ENCODE measurements at regions not wholly inside any gene's neighbourhood (a gene's known extent, or its start where the extent isn't known, plus 50 kb on each side); places are given as distances from the start of the nearest gene placed in this dataset.
"Not testable (repeated sequence)": the region's sequence is repeated elsewhere in the genome, so short reads cannot be mapped to it uniquely, and the experiment has no call there.

DNA sequence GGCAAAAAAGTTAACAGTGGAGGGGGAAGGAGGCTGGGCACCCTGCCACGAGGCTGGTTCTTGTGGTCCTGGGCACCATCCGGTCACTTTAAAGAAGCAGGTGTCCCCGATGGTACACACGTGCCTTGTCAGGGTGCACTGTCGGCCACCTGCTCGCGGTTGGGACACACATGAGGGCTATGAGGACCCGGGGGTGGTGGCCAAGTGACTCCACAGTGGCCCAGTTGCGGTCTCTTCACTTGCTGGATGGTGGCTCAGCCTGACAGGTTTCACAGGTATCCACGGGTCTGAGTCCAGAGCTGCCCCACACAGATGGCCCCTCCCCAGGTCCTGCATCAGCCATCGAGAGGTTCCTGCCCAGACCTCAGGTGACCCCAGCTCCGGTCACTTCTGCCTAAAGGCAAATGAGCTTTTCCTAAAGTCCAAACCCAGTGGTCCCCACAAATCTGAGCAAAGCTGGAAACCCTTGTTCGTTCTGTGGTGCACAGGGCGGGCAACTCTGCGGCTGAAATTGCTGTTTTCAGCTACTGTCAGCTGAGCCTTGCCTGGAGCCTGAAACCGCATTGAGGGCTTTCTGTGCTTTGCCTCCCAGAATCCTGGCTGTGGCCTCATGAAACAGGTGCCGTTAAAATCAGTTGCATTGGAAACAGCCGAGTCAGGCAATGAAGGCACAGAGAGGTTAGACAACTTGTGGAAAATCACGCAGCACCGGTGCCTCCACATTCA, 144.0 kb downstream of the LAT start:
- not testable (repeated sequence) for DNase-seq

DNA sequence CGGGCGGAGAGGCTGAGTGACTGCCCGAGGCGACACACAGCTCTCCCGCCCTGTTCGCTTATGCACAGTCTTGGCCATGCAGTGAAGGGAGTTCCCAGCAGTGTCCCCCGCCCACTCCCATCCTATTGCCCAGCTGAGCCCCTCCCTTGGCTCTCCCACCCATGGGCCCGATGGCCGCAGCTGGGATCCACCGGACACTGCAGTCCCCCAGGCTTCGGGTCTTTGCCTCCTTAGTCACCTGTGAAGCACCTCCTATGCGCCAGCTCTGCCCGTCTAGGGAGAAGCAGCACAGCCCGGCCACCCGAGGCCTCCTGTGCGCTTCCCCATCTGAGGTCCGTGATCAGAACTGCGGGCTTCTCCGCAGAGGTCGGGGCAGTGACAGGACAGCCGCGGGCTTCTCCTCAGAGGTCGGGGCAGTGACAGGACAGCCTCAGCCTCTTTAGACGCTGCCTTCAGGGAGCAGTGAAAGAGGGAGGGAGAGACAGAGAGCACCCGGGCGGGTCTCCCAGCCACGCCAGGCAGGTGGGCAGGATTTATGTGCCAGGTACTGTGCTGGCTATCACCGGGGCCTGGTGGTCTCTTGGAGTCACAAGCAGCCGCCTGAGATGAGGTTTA, 143.1 kb downstream of the LAT start:
- not testable (repeated sequence) for DNase-seq

DNA sequence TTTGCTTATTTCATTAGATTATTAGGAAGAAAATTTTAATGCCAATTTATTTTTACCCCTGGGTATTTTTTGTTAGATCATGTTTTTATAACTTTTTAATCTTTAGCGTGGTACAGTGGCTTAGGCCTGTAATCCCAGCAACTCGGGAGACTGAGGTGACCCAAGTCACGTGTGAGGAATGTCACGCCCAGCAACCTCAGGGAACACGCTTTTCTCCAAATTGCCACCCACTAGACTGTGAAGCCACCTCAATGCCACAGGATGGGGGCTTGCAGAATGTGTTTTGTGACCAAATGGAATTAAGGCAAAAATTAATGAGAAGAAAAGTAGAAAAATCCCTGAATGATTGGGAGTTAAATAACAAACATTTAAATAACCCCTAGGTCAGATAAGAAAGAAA, 141.8 kb downstream of the LAT start:
- no peak for DNase-seq

DNA sequence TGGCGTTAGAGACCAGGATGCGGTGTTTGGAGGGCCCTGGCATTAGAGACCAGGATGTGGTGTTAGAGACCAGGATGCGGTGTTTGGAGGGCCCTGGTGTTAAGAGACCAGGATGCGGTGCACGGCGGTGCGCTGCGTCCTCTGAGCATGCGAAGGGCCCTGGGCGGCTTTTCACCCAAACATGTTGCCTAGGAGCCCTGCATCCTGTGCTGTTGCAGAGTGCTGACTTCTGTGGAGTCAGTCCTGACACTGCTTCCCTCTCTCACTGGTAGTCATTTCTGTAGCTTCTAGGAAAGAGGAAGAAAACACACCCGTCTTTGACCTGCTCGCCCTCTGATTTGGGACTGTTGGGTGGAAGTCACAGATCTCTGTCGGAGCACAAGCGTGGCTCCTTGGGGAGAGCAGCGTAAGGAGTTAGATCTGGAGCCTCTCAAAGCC, 141.2 kb downstream of the LAT start:
- no peak for DNase-seq

DNA sequence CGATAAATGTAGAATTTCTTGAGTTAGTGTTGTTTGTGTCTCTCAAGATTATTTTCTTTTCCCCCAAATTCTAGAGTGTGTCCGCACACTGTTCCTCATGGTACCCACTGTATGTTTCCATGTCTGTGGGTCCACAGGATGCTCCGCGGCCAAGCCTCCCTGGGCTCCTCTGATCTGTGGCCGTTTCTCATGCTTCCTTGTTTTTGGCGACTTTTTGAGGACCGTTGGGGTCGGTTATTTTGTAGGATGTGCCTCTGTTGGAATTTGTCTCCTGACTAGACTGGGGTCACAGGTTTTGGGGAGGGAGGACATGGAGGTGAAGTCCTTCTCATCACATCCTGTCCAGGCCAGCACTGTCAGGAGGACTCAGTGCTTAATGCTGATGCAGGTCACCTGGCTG, 140.0 kb downstream of the LAT start:
- DNase-seq, result no peak

DNA sequence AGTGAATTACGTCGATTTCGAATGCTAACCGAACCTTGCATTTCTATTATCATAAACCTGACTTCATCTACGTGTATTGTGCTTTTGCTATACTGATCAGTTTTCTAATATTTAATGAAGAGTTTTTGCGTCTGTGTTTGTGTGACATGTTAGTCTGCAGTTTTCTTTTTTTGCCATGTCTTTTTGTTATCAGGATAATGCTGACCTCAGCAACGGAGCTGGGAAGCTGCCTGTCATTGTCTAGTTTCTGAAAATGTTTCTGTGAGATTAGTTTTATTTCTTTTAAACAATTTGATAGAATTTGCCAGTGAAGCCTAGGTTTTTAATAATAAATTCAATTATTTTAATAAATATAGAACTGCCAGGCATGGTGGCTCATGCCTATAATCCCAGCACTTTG, 139.3 kb downstream of the LAT start:
- not testable (repeated sequence) for DNase-seq

DNA sequence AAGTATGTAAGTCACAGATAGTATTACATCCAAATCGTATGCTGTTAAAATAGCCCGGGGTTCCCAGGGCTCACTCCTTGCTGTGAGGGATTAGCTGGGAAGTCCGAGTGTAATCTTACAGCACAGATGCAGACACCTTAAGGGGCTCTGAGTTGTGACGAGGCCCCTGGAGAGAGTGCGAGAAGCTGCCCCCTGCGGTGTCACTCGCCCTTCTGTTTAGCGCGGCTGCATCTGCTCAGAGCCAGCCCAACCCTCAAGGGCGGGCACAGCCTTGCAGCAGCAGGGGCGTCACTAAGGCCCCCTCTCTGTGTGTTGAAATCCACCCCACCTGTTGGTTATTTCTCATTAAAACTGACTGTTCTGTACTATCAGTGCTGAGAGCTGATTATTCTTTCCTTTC, 135.8 kb downstream of the LAT start:
- not testable (repeated sequence) for DNase-seq

DNA sequence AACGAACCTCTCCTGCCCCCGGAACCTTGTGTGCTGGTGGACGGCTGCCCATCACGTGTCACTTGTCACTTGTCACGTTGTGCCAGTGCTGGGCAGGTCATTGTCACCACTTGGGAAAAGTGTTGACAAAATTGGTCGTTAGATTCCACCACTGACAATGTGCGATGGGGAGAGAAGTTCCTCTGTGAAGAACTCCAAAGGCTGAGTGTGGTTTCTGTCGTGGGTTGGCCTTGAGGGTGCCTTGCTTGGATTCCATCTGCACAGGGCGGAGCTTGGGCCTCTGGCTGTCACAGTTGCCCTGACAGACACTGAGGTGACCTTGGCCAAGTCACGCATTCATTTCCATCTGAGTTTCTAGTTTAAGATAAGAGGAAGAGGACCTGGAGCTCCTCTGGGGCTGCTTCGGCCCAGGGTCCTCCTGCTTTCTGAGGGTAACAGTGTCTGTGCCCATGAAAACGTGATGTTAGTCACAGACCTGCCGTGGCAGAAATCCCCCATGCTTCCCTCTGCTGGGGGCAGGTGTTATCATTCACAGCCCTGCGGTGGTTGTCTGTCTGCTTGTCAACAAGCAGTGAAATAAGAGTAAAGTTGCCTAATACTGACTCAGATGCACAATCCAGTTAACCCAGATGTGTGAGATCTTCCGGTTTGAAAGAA, 133.6 kb downstream of the LAT start:
- not testable (repeated sequence) for DNase-seq

DNA sequence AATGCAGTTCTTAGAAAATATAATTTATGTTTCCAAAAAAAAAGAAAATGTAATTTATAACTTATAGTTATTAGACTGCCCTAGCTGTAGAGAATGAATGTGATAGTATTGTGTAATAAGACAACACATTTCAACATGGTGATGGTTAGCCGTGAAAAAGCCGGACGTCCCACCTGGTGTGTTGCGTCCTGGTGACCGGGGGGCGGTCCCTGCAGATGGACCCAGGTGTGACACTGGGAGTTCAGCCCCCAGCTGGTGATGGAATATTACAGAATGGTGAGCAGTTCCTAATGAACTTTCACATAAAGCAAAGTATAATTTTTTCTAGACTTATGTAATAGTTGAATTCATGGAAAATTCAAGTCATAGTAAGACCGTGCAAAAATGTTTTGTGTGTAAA, 132.8 kb downstream of the LAT start:
- DNase-seq, result no peak

DNA sequence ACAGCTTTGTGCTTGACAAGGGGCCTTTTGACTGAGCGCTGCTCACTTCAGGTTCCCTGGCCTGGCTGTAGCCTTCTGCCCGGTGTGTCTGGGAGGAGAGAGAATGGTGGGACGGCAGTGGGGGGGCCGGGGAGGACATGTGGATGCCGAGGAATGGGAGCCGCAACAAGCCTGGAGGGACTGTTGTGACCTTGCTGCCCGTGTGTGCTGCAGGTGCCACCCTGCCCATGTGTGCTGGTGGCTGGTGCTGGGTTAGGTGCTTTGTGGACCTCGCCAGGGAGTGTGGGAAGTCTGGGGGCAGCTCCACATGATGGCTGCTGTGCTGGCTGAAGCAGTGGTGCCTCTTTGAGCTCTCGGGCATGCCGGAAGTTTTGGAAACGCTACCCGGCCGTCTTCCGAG, 132.1 kb downstream of the LAT start:
- DNase-seq, result no peak

DNA sequence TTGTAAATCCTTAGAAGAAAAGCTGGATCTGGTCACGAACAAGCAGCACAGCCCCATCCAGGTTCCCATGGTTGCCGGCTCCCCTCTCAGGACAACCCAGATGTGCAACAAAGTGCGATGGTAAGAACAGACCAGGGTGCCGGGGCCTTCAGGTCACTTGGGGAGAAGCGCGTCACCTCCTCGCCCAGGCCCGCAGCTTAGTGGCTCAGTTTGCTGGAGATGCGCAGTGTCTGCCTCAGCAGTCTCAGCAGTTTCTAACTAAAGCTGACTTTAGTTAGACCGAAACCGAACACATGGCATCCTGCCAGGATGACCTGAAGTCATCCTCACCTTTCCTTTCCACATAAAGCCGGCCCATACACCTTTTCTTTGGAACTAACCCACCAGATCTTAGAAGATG, 131.4 kb downstream of the LAT start:
- DNase-seq, result not testable (repeated sequence)

DNA sequence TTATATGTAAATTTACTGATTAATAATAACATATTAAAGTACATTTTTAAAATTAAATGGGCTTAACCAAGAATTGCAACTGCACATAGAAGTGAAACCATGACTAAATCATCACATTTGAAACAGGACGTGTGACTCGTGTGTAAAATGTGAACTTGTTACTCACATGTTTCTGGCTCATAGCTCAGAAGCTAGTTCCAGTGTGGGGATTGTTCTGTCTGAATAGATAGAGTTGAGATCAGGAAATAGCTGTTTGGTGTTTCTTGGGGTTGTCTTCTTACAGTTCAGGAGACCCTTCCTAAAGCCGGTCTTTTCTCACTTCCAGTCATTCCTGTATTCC, 130.9 kb downstream of the LAT start:
- DNase-seq, result not testable (repeated sequence)

DNA sequence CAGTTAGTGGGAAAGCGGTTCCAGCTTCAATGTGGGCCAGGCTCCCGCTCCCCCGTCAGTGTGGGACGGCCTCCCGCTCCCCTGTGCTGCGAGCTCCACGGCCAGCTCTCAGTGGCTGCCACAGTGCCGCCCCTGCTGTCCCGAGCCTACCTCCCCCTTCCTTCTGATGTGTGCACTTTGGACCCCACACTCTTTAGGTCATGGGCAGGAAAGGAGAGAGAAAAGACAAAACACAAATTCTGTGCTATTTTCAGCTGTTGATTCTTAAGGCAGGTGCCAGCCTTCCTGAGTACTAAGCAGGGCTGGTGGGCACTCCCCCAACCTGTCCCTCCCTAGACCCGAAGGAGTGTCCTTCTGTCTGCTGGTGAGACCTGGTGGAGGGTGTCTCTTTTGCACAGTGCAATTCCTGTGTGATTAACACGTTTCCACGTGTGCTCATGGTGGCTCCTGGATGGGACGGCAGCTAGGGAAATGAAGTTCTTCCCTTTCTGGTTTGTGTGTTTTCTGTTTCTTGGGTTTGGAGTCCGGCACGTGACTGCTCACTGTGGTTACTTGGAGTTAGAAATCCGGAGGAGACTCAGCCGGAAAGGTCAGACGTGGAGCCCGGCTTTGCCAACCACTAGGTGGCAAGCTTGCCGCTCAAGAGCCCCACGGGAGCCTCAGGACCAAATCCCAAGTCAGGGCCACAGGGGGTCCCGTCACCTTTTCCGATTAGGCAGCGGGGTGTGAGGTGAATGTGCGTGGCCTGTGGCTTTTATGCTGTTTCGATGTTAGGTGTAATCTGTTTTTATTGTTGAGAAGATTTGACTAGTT, 130.3 kb downstream of the LAT start:
- DNase-seq, result not testable (repeated sequence)

DNA sequence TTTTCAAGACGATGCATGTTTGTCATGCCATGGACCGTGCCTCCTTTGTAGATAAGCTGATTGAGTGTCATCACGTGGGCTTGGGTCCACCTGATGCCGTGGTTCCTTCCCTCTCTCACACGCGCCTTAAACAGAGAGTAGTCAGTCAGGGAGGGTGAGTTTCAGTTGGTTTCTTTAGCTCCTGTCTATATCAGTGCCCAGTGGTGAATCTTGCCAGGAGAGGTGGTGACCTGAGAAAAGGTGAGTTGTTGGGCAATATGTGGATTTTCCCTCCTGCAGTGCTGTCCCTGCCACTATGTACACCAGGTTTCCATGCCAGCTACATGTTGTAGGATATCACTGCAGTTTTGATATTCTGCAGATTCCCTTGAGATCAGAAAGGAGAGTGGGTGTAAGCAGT, 129.7 kb downstream of the LAT start:
- DNase-seq, result no peak

DNA sequence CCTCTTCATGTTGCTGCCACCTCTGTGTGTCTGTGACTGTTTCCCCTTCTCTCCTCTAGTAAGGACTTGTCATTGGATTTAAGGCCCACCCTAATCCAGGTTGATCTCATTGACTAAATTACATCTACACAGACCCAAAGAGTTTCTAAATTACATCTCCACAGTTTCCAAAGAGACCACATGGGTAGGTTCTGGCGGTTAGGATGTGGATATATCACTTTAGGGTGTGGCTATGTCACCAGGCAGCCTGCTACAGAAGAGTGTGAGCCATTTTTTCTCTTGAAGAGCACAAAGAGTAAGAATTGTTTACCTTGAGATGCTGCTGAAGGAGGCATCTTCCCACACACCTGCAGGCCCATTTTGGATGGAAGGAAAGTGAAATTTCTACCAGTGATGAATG, 128.6 kb downstream of the LAT start:
- not testable (repeated sequence) for DNase-seq

DNA sequence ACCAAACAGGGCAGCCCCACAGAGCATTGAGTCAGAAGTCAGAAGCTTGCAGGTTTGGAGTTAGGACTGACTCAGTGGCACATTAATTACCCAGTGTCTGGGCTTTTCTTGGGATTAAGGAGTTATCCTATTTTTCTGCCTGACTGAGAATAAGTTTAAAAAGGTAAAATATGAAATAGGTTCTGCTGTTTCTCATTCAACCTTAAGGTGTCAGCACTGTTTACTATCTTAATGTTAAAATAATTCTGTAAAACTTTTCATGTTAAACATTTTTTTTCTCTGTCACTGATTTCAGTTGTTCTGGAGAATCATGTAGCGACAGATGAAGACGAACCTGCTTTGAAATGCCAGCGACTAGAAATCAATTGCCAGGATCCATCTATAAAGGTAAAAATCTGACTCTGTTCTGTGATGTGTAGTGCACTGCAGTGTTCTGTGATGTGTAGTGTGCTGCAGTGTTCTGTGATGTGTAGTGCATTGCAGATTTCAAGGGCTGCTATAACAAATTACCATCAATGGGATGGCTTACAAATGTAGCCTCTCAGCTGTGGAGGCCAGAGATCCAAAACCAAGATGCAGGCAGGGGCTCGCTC, 128.0 kb downstream of the LAT start:
- DNase-seq, result no peak

DNA sequence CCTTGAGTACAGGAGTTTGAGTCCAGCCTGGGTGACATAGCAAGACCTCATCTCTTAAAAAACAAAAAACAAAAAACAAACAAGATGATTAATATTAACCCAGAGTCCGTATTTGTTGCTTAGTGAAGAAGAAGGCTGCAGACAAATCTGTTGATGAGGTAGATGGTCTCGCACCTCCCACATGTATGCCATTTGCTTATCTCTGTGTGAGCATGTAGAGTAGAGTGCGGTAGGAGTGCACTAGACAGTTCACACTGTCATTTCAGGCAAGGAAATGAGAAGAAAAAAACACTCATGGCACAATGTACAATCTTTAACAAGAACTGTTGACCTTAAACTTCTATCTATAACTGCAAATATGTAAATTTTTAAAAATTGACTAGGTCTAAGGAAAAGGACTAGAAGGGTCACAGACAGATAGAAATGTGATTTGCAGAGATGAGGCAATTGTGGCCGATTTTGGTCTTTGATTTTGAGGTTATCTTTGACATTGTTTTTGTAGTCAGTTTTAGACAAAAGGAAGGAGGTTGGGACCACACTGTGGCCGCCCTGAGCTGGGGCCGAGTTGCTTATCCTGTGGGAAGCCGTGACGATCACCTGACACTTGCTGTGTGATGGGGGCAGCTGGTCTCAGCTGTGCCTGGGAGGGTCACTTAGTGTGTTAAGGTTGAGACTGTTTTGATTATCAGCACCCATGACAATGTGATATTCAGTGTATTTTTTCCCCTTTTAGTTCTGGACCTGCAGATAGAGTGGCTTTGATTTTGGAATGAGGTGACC, 127.2 kb downstream of the LAT start:
- DNase-seq, result not testable (repeated sequence)

DNA sequence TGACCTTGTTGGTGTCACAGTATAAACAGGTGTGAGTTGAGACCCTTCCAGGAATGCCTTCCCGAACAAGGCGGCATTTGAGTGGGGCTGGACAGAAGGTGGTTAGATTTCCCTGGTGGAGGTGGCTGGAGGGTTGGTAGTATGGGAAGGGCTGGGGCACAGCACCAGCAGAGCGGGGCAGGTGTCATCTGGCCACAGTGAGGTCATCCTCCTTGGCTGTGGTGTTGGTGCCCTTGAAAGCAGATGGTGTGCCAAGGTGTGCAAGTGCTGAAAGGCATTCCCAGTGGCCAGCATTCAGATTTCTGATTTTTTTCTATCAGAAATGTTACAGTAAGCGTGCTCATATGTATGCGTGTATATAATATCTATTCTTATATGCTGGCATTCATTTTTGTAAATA, 126.6 kb downstream of the LAT start:
- DNase-seq, result no peak

DNA sequence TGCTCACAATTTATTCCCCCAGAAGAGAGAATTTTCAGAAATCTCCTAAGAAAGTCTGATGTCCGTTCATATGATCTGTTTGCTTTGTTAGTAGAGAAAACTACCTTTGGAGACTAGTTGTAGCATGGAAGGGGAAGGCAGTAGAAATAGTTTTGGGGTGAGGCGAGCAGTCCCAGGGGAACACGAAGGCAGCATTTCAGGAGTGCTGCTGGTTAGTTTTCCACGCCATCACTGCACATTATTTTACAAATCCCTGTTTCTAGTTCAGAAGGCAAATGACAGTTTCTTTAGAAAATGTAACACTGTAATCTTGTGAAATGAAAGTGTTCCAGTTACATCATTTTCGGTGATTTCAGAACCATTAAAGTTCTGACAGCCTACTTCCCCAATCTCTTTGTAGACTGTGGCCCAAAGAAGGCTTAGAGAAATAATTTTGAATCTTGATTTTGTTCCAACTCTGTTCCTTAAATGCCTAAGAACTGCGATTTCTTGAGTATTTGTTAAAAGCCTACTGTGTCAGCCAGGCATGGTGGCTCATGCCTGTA, 123.8 kb downstream of the LAT start:
- DNase-seq, result not testable (repeated sequence)

DNA sequence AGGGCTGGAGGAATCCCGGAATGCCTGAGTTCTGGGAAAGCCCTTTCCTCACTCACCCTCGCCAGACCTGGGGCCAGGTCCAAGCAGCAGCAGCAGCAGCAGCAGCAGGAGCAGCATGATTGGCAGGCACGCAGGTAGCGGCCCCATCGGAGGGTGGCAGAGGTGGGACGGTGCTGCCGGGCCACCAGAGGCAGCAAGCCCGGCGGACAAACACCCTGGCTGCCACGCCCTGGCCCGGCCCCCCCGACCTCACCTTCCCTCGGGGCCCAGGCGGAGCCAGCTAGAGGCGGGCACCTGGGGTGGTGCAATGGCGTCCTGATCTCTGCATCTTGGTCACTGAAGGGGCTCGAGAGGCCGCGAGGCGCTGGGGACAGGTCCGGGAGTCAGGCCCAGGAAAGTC, 122.4 kb downstream of the LAT start:
- DNase-seq, result no peak

DNA sequence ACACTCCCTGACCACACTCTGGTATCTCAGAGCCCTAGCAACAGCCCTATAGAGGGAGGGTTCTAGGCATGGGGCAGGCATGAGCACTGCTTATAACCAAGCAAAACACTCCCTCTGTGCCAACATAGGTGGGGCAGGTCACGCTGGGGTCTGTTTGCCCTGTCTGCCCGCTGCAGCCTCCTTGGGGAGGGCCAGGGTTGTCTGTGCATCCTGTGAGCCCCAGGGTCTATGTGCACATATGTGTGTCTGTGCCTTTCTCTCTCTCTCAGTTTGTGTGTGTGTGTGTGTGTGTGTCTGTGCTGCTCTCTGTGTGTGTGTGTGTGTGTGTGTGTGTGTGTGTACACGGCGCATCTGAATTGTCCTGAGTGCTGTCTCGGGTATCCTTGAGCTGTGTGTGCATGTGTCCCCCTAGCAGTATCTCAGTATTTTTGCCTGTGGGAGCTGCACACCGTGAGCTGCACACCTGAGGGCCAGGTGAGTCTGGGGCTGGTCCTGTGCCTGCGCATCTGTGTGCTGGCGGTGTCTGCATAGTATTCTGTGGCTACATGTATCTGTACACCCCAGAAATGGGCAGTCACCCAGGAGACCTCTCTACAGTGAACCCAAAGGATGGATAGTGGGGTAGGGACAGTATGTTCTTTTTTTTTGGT, 121.5 kb downstream of the LAT start:
- DNase-seq, result not testable (repeated sequence)
